Activated naive CD4-positive, alpha-beta T cell (primary cell): ENCODE measurements at regions not wholly inside any gene's neighbourhood (a gene's known extent, or its start where the extent isn't known, plus 50 kb on each side); places are given as distances from the start of the nearest gene placed in this dataset.

Experiments used
- DNase-seq, 4 experiments: peaks; one replicate each; lab custom pipeline; 2025; lab: John Stamatoyannopoulos, UW

DNA sequence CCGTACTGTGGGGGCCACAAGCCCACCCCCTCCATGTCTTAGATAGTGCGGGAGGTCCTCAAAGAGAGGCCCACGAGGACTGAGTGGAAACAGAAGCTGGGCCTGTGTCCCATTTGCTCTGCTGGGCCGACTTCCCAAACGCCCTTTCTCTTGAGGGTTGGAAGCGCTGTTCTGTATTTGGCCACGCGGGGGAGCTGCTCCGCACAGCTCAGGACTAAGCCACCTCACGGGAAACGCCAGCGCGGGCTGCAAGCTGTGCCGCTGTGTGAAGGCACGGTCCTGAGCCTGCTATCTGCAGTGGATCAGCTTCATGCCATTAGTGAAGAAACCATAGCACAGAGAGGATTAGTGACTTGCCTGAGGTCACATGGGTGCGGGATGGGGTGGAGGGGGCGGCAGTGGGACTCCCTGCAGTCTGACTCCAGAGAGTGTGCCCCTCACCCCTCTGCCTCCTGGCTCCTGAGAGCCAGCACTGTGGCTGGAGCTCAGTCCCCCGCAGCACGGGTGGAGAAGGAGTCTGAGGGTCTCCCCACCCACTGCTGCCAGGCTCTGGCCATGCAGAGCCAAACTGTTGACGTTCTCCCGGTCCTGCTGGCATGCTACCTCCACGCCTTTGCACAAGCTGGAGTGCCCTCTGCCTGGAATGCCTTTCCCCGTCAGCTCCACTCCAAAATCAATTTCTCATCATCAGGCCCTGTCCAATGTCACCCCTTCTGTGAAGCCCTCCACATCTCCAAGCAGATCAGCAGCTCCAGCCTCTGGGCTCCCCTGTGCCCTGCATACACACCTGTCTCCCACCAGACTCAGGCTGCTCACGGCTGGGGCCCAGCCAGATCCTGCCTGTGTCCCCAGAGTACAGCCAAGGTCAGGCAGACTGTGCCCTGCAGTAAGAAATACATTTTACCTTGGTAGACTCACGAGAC, 51.5 kb upstream of the LRRC32 start:
- peak; percentile 58 to 65 (median 62) for DNase-seq

DNA sequence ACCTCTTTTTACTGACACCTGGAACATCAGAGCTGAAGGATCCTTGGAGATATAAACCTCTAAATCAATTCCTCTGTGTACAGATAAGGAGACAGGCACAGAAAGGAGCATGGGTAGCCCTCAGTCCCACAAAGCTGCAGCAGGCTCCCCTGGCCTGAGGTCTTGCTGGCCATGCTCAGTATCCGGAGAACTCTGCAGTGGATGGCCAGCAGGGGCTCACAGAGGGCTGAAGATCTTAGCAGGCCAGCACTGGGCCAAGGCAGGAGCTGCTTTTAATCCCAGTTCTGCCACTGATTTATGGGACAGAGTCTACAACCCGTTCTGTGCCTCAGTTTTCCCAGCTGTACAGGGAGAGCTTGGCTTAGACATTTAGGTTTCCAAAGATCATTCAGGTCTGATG, 52.6 kb upstream of the LRRC32 start:
- no peak for DNase-seq

DNA sequence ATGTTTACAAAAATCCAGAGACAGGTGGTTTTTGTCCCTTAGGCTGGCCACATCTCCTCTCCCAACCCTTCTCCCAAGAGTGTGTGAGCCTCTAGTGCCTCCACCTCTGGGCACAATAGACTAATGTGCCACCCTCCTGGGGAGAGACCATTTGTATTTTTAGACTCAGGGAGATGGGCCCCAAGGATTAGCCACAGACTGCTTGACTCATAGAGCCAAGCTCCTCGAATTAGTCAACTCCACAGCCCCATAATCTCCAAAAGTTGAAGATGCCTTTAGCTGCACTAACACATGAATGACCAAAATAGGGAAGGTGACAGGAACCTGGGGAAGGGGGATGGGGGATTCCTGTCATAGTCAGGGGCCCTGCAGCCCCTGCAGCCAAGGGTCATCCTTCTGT, 53.0 kb upstream of the LRRC32 start:
- no peak for DNase-seq

DNA sequence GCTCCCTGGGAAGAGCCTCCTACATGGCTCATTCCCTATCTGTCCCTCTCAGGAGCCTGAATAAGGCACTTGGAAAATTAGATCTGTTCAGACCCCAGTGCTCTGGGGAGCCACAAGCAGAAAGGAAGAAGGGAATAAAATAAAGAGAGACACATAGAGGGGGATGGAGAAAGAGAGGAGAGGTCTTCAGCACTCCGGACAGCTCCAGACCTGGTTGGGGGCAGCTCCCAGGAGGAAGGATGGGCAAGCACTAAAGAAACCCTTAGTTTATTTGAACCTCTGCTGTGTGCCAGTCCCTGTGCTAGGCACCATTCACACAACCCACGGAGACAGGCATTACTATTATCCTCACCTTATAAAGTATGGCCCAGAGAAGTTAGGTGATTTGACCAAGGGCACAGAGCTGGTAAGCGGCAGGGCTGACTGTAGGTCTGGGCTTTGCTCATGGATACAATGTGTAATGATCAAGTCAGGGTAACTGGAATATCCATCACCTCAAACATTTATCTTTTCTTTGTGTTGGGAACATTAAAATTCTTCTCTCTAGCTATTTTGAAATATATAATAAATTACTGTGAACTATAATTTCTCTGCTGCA, 53.7 kb upstream of the LRRC32 start:
- no peak for DNase-seq

DNA sequence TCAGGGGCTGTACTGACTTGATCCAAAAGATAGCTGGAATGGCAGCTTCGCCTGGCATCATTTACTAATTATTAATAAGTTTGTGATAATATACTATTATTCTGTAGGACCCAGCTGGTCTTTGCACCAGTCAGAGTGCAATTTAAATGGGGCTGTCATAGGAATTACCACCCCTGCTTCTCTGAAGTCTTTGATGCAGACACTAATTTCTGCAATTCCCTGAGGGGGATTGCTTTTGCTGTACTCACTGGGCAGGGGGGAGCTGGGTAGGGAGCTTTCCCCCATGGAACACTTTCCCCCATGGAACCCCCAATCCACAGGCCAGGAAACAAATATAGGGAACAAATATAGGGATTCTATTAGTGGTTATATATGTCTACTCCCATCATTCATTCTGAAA, 54.9 kb upstream of the TSKU start:
- no peak for DNase-seq

DNA sequence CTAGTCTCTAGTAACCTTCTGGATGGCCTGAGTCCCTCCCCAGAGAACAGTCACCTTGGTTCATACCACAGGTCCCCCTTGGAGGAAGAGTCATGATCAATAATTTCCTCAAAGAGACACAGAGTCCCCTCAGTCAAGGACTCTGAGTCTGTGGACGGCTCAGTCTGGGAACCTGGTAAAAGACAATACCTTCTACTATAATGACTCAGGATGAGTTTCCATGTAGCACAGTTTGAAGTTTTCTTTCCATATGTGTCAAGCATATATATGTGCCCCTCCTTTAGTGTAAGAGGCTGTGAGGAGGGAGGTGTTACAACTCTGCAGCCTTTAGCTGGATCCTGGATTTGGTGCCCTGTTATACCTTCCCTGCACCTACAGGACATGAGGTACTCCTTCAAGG, 54.4 kb upstream of the TSKU start:
- no peak for DNase-seq

DNA sequence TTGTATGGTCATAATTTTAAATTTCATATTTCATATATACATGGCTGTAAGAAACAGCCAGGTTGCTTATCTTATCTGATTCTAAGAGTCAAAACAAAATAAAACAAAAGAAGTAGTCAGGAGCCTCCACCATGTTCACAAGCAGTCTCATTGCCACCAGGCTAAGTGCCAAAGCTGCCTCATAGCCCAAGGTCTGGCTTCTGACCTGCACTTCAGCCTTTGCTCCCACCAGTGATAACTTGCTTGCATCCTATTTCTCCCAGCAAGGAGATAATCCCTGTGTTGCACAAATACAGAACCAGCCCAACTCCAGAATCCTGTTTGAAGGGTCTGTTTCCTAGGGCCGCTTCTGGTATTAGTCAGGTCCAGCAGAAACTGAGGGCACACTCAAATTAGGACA, 53.9 kb upstream of the TSKU start:
- no peak for DNase-seq

DNA sequence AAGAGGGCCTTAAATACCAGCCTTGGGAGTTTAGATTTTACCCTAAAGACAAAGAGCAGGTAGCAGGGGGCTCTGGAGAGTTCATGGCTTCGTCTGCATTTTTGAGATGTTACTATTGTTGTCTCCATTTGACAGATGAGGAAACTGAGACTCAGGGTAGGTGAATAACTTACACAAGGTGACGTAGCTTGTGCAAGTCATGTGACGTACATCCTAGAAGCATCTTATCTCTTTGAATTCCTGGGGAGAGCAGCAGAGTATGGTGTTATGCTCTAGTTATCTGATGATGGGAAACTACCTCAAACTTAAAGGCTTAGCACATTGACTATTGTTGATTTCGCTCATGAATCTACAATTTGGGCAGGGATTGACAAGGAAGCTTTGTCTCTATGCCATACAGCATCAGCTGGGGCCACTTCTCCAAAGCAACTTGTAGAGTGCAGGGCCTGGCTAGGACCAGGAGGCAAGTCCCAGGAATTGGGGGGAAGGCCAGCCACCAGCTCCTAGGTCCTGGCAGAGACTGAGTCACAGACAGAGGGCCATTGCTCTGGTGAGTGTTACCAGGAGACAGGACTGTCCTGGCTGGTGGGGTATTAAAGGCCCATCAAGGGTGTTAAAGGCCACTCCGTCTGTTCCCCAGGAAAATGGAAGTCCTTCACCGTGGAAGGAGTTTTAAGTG, 52.1 kb upstream of the TSKU start:
- no peak for DNase-seq

DNA sequence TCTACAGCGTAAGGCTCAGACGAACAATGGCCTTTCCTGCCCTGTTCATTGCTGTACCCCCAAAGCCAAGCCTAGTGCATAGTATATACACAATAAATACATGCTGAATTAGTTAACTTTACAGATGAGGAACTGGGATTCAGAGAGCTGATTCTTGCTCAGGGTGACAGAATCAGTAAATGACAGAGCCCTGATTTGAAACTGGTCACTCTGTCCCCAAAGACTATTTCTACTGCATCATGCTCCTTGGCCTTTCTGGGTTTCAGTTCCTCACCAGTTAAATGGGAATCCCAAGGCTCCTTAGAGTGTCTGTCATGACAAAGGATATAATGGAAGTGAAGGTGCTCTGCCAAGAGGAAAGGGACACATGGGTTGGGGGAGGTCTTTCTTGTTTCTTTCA, 50.5 kb upstream of the TSKU start:
- DNase-seq: no peak
